Cardiac fibroblast (primary cell): ENCODE measurements at regions not wholly inside any gene's neighbourhood (a gene's known extent, or its start where the extent isn't known, plus 50 kb on each side); places are given as distances from the start of the nearest gene placed in this dataset.

Experiments used
- DNase-seq, 2 donors: peaks; one replicate each; pipeline versions ENCODE4 v3.0.0 to v3.0.0-alpha.2; 2010; ENCODE audit warnings: low read depth in 2 of 2
- H3K4me3 ChIP-seq, 2 donors: replicated peaks in 1 of 2; 1 replicate in 1 of 2; 2 replicates in 1 of 2; pipeline ENCODE4 v1.5.1; 2011; ENCODE audit warnings: low read depth in 2 of 2, low read length in 2 of 2, mild to moderate bottlenecking in 2 of 2, moderate library complexity in 1 of 2
- CTCF ChIP-seq: IDR thresholded peaks from one replicate; pipeline ENCODE4 v1.5.1; 2011; ENCODE audit warnings: low read depth, mild to moderate bottlenecking, low read length, inconsistent platforms

GRCh38 chr13:88526186-88526852, 855.1 kb downstream of the SLITRK5 start:
- no peak for DNase-seq
- H3K4me3 ChIP-seq = no peak overlapping the region
- TF ChIP-seq CTCF = no peak

DNA sequence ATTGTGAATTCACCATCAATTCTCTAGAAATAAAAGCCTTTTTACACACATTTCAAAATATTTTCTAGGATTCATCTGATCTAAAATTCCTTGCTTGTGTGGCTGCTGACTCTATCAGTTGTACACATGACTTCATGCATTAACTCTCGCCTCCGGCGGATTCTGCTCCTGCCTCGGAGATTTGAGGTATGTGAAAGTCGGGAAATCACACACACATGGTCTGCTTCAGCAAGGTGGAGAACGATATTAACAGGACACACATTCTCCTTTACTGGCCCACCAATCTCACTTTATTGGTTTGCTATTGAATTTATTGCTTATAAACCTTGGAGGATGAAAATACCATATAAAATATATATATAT, 855.7 kb downstream of the SLITRK5 start:
- TF ChIP-seq CTCF = no peak
- no peak for DNase-seq
- no peak overlapping the region for H3K4me3 ChIP-seq

- no peak overlapping the region for H3K4me3 ChIP-seq
- no peak for DNase-seq
- no peak for TF ChIP-seq CTCF
Measured at GRCh38 chr13:88541994-88542393, 870.8 kb downstream of the SLITRK5 start.

- TF ChIP-seq CTCF = no peak
- H3K4me3 ChIP-seq = no peak overlapping the region
- no peak for DNase-seq
Measured at GRCh38 chr13:88544836-88545235, 873.7 kb downstream of the SLITRK5 start.

GRCh38 chr13:88552966-88553365, 881.8 kb downstream of the SLITRK5 start:
- no peak for TF ChIP-seq CTCF
- DNase-seq = no peak
- no peak overlapping the region for H3K4me3 ChIP-seq

GRCh38 chr13:88565566-88565965, 894.4 kb downstream of the SLITRK5 start:
- no peak for DNase-seq
- no peak for TF ChIP-seq CTCF
- H3K4me3 ChIP-seq = no peak overlapping the region

DNA sequence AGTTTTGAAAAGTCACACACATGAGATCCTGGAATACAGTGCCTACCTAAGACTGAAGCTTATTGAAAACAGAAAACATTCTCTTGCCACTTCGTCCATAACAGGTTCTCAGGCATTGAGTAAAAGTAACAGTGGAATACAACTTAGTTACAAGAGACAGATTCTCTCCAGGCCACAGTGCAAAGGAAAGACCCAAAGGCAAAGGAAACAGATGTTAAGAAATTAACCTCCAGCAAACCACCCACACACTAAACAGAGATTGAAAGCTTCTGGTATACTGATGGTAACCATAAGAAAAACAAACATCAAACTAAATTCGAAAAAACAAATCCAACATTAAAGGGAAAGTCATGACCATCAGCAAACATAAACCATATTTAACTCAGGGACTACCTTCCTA, 914.7 kb downstream of the SLITRK5 start:
- H3K4me3 ChIP-seq = no peak overlapping the region
- DNase-seq = no peak
- no peak for TF ChIP-seq CTCF
